Esophagus squamous epithelium (tissue), 4 donors: ENCODE measurements at regions not wholly inside any gene's neighbourhood (a gene's known extent, or its start where the extent isn't known, plus 50 kb on each side); places are given as distances from the start of the nearest gene placed in this dataset.

Experiments
- POLR2A ChIP-seq, 4 donors: fragments of 450-650 bp; IDR thresholded peaks; one replicate each; pipeline ENCODE4 v1.6.1; 2017; ENCODE audit warnings: antibody characterized with exemption in 4 of 4, mild to moderate bottlenecking in 4 of 4, moderate library complexity in 3 of 4
- TF ChIP-seq, protein P1 (sequence below), 6 experiments: fragments of 450-650 bp in 4 of 6; fragments of 200-600 bp in 2 of 6; sonication (generic) in 2 of 6; IDR thresholded peaks; one replicate each; pipeline ENCODE4 v1.5.1; 2016 to 2019; ENCODE audit warnings: antibody characterized with exemption in 6 of 6, mild to moderate bottlenecking in 4 of 6, moderate library complexity in 4 of 6

GRCh38 chr9:80560976-80561375 is 989.2 kb downstream of the TLE4 start:
- TF ChIP-seq, protein P1, sequence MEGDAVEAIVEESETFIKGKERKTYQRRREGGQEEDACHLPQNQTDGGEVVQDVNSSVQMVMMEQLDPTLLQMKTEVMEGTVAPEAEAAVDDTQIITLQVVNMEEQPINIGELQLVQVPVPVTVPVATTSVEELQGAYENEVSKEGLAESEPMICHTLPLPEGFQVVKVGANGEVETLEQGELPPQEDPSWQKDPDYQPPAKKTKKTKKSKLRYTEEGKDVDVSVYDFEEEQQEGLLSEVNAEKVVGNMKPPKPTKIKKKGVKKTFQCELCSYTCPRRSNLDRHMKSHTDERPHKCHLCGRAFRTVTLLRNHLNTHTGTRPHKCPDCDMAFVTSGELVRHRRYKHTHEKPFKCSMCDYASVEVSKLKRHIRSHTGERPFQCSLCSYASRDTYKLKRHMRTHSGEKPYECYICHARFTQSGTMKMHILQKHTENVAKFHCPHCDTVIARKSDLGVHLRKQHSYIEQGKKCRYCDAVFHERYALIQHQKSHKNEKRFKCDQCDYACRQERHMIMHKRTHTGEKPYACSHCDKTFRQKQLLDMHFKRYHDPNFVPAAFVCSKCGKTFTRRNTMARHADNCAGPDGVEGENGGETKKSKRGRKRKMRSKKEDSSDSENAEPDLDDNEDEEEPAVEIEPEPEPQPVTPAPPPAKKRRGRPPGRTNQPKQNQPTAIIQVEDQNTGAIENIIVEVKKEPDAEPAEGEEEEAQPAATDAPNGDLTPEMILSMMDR (IDR thresholded peaks at IDR 0.05) = no peak
- no peak for TF ChIP-seq POLR2A (IDR thresholded peaks at IDR 0.05)
